ENCODE measurements at regions not wholly inside any gene's neighbourhood (a gene's known extent, or its start where the extent isn't known, plus 50 kb on each side); places are given as distances from the start of the nearest gene placed in this dataset.

DNA sequence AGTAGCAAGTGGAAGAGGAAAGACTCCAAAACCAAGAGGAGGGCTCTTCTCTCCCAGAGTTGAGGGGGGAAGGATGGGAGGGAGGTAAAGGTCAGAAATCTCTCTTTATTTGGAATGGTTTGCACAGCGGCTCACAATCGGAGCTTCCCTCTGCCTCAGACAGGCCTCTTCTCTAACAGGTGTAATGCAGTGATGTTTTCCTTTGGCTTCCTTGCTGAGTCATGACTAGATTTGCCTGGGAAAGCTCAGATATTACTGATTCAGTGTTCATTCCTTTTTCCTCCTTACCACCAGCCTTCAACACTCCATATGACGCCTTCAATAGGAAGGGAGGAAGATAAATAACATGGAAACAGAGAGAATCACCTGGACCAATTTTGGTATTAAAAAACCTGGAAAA, 136.6 kb downstream of the RNF152 start:
- Histone ChIP-seq H4K20me1 (replicated peaks; ENCODE audit: control insufficient read depth, insufficient read depth, low read length) (no peaks in the 10 kb centered on the region), H3K4me3 (no peak overlapping the region), H3K27me3 (ENCODE audit: control insufficient read depth in 2 of 2, insufficient read depth in 2 of 2, low read length in 2 of 2) (no peaks in the 10 kb centered on the region), H3K4me2 (ENCODE audit: insufficient read depth, low read length) (no peak overlapping the region), H2AFZ (ENCODE audit: low read depth, low read length) (no peak overlapping the region), H3K36me3 (ENCODE audit: control insufficient read depth, insufficient read depth, low read length) (no peaks in the 10 kb centered on the region), H3K9me1 (ENCODE audit: control insufficient read depth, insufficient read depth, low read length) (no peaks in the 10 kb centered on the region), H3K9ac (ENCODE audit: insufficient read depth in 1 of 2, low read depth in 2 of 2, low read length in 2 of 2) (no peak overlapping the region), H3K79me2 (ENCODE audit: control insufficient read depth, insufficient read depth, low read length) (no peaks in the 10 kb centered on the region), H3K27ac (ENCODE audit: extremely low read depth, low read depth, low read length) (no peak overlapping the region), H3K4me1 (replicated peaks in 1 of 2; ENCODE audit: control insufficient read depth in 2 of 2, insufficient read depth in 2 of 2, low read length in 2 of 2) (no peaks in the 10 kb centered on the region), H3K9me3 (replicated peaks; ENCODE audit: control insufficient read depth, insufficient read depth, low read depth, low read length) (no peaks in the 10 kb centered on the region)
- CTCF ChIA-PET (ENCODE audit: low intra/inter-chr PET ratio): no interaction called here
- intact Hi-C loops (cut with micrococcal nuclease): no loop called here
- in situ Hi-C loops (cut with MboI): no loop called here
- WGBS (ENCODE audit: insufficient coverage, low coverage, missing lambda C conversion rate): 0% methylated on average over 1 of the region's 3 CpGs
- ATAC-seq: no peak
- POLR2A ChIA-PET: no interaction called here
- TF ChIP-seq CBX1 (IDR thresholded peaks at IDR 0.05; ENCODE audit: low read depth): no peak
- TF ChIP-seq MAFG (tag; conservative IDR thresholded peaks at IDR 0.05): no peak
- TF ChIP-seq MEF2A (IDR thresholded peaks at IDR 0.05; ENCODE audit: control insufficient read depth, low read depth, low read length): no peak
- DNase-seq (ENCODE audit: extremely low read depth in 1 of 4, low spot score in 3 of 4): no peak
- BruUV-seq (replicated peaks): no TSS peak
- no peak for FAIRE-seq

DNA sequence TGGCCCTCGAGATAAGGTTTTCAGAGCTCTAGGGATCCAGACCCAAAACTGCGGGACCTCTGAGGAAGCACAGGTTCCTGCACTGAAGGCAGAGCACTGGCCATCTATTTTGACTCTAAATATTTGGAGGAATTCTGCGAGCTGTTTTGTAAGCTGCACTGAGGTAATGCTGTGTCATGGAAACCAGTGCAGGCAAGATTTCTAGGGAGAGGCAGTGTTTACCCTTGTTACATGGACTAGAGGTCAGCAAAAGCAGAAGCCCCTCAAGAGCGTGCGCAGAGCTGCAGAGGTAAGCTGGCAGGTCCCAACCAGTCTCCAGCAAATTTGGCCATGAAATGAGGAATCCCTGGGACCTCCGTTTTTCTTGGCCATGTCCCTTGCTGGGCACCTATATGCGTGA, 137.3 kb downstream of the RNF152 start:
- Histone ChIP-seq H2AFZ (ENCODE audit: low read depth, low read length) (no peak overlapping the region), H3K36me3 (ENCODE audit: control insufficient read depth, insufficient read depth, low read length) (no peaks in the 10 kb centered on the region), H3K79me2 (ENCODE audit: control insufficient read depth, insufficient read depth, low read length) (no peaks in the 10 kb centered on the region), H3K4me2 (ENCODE audit: insufficient read depth, low read length) (no peak overlapping the region), H3K9ac (ENCODE audit: insufficient read depth in 1 of 2, low read depth in 2 of 2, low read length in 2 of 2) (no peak overlapping the region), H3K4me1 (replicated peaks in 1 of 2; ENCODE audit: control insufficient read depth in 2 of 2, insufficient read depth in 2 of 2, low read length in 2 of 2) (no peaks in the 10 kb centered on the region), H3K9me1 (ENCODE audit: control insufficient read depth, insufficient read depth, low read length) (no peaks in the 10 kb centered on the region), H3K27ac (ENCODE audit: extremely low read depth, low read depth, low read length) (no peak overlapping the region), H3K9me3 (replicated peaks; ENCODE audit: control insufficient read depth, insufficient read depth, low read depth, low read length) (no peaks in the 10 kb centered on the region), H4K20me1 (replicated peaks; ENCODE audit: control insufficient read depth, insufficient read depth, low read length) (no peaks in the 10 kb centered on the region), H3K27me3 (ENCODE audit: control insufficient read depth in 2 of 2, insufficient read depth in 2 of 2, low read length in 2 of 2) (no peaks in the 10 kb centered on the region), H3K4me3 (no peak overlapping the region)
- 2% methylated on average over 7 of the region's 7 CpGs for WGBS (ENCODE audit: insufficient coverage, low coverage, missing lambda C conversion rate)
- POLR2A ChIA-PET: interaction anchor here (0.7 kb wide), 1 partner anchor 89 kb away, joined by 3 read pairs; no protein-coding TSS in a partner anchor
- DNase-seq (ENCODE audit: extremely low read depth in 1 of 4, low spot score in 3 of 4): no peak
- in situ Hi-C loops (cut with MboI) (no loop called here), intact Hi-C loops (cut with micrococcal nuclease) (no loop called here)
- BruUV-seq (replicated peaks): no TSS peak
- no peak for ATAC-seq
- FAIRE-seq: no peak
- CTCF ChIA-PET (ENCODE audit: low intra/inter-chr PET ratio): no interaction called here
- TF ChIP-seq NFYB (IDR thresholded peaks at IDR 0.05; ENCODE audit: extremely low read depth, insufficient read length): no peak

All from K562 (cell line).